Dedifferentiated amniotic fluid mesenchymal stem cell (primary cell): ENCODE measurements at regions not wholly inside any gene's neighbourhood (a gene's known extent, or its start where the extent isn't known, plus 50 kb on each side); places are given as distances from the start of the nearest gene placed in this dataset.
A peak's percentile ranks its signal among the peaks of the same experiment; 100 is the strongest.

ENCODE experiments used
- DNase-seq: peaks from one replicate; pipeline ENCODE4 v3.0.0-alpha.2; 2016; ENCODE audit errors: extremely low spot score

DNA sequence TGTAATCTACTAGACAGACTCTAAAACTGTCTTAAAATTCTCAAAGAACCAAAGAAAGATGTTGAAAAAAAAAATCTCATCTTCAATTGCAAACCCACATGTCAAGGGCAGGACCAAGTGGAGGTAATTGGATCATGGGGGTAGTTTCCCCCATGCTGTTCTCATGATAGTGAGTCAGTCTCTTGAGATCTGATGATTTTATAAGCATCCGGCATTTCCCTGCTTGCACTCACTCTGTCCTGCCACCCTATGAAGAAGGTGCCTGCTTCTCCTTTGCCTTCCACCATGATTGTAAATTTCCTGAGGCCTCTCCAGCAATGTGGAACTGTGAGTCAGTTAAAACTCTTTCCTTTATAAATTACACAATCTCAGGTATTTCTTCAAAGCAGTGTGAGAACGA, 257.0 kb downstream of the HHIPL2 start:
- DNase-seq: no peak

DNA sequence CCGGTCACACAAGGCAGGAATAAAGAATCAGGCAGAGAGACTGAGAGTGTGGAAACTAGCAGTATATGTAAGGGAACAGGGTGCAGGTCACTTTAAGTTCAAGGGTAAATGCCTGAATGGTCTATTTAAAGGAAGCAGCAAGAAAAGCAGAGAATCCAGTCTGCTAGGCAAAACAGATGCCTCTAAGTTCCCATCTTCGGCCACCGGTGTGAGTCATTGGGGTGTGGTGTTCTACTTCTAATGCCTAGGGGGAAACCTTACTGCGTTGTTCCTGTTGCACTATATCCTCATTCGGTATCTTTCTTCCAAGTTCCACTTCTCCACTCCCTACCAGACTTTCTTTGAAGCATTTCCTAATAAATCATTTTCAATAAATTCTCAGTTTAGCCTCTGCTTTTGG, 259.9 kb downstream of the HHIPL2 start:
- peak; percentile 45 for DNase-seq

DNA sequence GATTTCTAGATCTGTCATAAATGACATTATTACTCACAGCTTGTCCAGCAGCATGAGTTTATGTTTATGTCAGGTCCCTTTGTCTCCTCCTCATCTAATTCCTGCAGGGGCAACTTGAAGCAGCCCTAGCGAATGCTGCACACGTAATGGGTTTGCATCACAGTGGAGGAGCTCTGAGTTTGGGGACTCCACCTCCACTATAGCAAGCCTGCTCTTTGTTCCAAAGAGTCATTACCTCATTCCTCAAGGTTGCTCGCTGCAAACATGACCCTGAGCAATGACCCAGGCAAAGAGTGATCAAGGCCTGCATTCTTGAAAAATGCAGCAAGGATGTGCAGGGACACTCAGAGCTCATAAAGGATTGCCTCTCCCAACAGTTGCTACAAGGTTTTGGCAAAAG, 261.9 kb downstream of the HHIPL2 start:
- no peak for DNase-seq

DNA sequence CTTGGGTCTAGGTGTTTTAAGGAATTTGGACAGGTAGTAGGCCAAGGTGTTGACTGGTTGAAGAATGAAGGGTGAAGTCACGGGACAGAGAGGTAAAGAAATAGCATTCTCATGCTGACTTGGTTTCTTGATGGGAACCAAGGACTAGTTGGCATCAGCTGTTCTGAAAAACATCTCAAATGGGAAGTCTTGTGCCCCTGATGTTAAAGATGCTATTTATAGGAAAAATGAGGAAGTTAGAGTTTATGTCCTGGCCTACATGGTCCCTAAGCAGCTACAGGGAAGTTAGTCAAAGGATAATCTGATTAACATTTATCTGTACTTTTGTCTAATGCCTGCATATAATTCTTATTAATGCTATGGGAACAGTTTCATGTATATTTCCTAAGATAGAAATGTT, 262.4 kb downstream of the HHIPL2 start:
- no peak for DNase-seq

DNA sequence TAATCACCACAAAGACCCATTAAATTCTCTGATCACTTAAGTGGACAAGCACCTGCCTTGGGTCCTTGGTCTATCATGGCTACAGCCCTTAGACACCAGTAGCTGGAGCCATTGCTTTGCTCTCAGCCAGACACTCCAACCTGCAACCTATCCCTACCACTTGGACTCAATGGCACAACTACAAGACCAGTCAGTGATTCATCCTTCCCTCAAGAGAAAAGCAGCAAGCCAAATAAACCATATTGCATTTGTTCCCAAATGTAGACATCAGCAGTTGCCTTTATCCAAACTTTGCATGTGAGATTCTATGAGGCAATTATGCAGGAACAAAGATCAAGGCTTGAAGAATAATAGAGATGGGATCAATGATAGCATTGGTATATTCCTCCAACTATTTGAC, 263.4 kb downstream of the HHIPL2 start:
- DNase-seq: no peak

DNA sequence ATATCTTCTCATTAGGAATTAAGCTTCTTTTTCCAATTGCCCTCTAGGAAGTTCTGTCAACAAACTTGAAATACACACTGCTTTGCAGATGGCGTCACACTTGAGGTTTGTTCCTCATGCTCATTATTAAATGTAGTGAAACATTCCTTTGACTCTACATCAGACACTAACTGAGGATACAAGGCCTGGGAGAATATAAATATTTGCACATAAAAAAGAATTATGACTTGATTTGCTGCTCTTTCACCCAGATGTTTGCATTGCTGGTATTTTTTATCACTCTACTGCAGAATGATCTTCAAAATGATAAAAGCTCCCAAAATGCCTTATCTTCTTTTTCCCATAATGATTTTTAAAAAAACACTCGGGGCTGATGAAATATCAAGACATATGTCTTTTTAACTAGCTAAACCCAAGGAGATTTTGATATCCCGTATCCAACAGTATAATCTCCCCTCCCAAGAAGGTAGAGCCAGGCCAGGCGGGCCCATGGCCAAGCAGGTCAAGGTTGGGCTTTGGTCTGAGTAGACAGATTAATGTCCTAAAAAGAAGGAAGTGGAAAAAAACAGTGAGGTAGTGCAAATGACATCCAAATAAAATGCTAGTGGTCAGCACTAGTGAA, 264.6 kb downstream of the HHIPL2 start:
- peak; percentile 50 for DNase-seq

DNA sequence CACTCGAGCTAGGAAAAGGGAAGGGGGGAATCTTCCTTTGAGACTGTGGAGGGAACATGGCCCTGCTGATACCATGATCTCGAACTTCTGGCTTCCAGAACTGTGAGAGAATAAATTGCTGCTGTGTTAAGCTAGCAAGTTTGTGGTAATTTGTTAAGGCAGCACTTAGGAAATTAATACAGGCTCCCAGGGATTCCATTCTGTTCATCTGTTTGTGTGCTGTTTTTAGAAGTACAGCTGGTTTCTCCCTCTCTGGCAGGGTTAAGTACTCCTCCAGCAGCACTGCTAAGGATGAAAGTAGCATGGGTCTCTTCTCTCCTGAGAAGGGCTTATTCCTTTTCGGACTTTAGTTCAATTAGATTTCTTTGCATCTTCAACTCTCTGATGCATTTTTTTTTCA, 268.3 kb downstream of the HHIPL2 start:
- DNase-seq: no peak

DNA sequence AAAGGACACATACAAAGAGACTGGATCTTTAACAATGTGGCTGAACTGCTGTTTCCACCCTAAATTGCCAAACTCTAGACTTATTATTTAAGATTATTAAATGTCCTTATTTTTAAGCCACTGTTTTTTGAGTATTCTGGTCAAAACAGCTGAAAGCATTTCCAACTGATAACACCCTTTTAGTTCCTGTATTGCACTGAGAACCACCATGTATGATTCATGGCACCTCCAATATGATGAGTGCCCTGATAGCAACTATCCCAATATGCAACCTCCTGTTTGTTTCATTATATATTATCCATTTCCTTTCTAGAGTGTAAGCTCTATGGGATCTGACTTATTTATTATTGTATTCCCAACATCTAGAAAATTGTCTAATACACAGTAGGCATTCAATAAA, 269.4 kb downstream of the HHIPL2 start:
- no peak for DNase-seq

DNA sequence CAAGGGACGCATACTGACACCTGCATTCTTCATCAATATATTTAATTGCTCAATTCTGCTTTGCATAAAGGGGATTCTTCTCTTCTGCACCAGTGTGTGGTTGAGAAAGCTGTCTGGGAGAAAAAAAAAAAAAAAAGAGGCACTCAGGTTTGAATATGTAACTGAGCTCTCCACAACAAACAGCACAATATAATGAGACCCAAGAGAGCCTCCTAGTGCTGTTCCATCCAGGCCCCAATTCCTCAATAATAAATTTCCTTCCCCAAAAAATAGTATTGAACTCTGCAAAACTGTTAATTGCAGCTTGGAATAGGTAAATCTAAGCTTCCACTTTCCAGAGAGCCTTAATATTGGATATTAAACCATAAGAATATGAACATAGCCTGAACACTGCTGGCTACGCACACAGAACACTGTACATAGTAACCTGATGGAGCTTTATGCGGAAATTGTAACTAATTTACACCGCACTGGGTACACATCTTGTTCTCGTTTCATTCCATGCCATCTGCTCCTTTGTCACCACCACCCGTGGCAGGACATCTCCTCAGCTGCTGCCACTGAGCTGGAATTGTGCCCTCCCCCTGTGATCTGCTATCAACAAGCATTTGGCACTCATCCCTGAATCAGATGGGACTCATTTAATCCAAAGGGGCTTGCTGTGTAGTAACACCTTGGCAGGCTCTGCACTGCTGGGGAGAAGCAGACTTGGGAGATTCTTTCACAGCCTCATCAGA, 272.0 kb downstream of the HHIPL2 start:
- DNase-seq: no peak

DNA sequence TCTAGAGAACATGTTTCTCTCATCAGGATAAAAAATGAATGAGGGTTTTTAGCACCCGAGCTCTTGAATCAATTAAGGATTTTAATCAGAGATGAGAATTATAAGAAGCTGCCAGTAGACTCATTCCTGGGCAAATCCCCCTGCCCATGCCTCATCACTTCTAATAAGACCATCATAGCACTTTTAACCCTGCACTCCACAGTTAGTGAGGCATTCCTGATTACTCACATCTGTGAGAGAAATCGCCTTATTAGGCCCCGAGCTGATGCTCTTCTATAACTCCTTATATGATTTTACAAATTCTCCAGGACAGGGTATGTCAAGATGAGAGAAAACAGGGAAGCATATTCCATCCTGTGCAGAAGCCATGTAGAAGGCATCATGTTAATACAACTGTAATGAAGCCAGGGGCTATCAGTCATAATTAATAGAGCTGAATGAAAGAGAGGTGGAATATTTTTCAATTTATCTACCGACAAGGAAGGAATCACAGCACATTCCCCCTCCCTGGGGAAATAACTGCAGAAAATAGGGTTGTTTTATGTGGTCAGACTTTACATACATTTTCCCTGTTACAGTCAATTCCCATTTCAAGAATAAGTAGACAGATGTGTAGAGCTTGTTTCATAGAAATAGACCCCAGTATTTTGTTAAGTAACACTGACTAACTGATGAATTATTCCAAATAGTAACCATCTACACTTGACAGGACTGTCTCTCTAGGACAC, 272.7 kb downstream of the HHIPL2 start:
- no peak for DNase-seq

DNA sequence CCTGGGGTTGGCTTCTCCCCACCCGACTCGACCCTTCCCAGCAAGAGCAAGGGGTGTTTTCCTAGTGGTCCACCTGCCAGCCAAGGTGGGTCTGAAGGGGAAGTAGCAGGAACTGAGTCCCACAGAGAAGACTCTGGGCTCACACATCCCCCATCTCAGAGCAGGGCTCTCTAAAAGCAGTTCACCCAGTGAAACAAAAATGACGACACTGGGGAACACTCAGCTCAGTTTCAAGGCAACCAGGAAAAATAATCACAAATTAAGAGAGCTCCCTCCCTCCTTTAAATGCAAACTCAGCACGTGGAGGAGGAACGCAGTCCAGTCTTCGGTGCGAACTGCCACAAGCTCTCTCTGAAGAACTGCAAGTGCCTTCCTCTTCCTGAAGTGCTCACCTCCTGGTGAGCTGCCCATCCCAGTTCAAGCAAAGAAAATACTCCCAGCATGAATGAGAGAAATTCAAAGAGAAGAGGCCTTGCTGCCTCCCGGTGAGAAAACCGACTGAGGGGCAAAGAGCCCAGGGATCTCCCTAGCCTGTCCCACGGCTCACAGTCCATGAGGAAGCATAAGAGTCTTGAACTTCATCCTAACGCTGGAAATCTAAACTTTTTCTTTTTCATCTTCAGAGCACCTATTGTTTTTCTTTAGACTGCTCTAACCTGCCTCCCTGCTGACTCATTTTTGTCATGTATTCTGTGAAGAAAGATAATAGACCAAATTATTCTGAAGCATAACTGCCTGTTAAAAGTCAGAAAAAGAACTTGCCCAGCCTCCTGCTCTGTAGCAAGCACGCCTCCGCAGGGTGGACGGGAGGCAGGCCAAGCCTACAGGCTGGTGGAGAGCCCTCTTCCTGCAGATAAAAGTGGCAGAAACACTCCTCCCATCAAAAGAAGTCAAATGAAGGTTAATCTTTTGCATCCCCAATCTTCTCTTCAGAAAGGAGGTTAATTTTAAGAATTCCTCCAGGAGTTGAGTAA, 281.4 kb downstream of the HHIPL2 start:
- no peak for DNase-seq

DNA sequence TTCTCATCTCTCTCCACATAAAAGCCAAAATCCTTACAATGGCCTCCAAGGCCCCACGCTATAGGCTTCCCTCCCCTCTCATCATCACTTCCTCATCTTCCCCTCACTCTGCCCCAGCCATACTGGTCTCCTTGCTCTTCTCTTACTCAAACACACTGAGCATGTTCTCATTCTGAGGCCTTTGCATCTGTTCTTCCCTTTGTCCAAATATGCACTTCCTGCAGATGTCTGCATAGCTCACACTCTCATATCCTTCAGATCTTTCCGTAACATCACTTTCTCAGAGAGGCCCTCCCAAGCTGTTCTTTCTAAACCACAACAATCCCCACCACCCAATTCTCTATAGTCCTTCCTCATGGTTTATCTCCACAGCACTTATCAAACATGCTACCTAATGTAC, 284.1 kb downstream of the HHIPL2 start:
- DNase-seq: no peak

DNA sequence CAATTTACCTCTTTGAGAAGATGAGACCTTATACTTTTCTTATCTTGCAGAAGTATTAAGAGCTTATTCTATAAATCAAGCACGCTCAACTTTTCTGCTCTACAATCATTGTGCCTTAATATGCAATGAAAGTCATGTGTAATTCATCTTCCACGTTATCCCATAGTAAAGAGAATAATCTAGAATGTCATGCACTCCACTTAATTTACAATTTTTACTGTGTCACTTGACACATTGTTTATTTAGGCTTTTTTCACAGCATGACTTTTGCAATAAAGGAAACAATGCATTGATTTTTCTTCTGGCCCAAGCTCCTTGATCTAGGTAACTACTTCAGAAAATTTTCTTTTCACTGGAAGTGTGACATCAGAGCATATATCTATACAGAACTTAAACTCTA, 290.9 kb downstream of the HHIPL2 start:
- no peak for DNase-seq

DNA sequence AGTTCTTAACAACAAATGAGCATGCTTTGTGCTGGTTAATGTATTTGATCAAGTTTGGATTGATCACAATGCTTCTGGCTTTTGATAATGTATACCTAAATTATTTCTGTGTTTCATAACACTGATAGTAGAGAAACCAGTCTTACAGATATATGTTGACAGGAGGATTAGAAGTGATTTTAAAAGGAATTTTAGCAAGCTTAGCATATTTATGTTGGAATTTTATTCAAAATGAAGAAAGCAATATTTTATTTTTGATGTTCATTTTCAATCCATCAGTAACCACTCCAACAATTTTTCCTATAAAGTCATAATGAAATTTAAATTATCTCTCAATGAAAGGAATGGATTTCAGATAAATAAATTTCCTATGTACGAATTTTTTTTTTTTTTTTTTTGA, 291.8 kb downstream of the HHIPL2 start:
- no peak for DNase-seq

DNA sequence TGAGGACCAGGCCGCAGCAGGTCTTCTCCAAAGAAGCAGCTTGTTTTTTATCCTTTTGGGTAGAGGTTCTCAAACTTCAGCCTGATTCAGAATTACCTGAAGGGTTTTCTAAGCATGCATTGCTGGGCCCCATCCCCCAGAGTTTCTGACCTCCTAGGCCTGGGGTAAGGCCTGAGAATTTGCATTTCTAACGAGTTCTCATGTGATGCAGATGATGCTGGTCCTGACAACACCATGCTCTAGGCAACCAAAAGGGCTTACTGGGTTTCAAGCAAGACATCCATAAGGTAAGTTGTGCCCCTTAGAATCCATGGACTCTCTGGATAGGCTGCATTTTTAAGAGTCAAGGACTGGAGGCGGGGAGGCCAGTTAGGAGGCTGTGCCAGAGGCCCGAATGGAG, 295.1 kb downstream of the HHIPL2 start:
- DNase-seq: no peak

DNA sequence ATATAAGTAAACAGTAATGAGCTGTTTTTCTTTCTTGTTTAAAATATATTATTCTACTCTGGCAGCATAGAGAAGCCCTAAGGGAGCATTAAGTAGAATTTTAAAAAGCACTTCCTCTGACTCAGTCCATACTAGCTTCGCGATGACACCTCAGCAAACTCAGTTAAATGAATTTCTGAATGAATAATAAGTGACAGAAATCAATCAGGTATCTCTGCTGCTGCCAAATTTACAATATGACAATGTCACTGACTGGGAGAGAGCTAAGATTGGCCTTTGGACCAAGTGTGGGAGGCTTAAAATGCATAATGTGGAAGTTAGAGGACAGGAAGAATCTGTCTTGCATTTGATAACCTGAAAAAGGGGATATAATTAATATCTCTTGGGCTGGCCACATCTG, 296.1 kb downstream of the HHIPL2 start:
- no peak for DNase-seq

DNA sequence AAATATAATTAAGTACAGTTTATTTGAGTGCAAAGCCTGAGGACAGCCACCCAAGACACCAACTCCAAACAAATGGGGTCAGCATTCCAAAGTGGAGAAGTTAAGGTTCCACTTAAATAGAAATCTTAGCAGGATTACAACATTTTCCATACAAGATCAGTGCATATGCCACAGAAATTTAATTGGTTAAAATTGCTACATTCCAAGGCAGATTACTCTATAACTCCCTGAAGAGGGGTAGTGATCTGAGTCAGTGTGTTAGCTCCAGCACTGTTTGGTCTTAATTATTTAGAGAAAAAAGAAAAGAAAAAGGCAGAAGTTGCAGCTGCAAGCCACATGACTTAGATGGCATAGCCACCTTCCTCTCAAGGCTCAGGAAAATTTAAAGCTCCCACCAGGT, 297.5 kb downstream of the HHIPL2 start:
- DNase-seq: no peak

DNA sequence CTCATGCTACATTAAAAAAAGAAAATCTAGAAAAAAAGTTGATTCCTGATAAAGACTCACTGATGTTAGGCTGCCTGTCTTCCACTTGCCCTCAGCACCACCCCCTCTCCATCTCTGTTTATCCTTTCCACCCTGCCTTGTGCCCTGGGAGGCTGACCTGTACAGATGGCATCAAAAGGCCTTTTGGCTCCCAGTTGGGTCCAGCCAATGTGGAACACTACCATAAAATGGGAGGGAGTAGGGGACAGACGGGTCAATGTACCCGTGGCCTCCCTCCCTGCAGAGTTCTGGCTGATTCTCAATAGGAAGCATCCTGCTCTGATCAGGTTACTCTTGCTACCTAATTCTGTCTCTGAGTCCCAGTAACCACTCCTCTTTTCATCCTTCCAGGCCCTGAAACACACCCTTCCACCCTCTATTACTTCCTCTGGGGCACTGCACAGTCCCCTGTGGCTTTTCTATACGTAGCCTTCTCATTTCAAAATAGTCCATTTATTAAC, 300.0 kb downstream of the HHIPL2 start:
- DNase-seq: no peak

DNA sequence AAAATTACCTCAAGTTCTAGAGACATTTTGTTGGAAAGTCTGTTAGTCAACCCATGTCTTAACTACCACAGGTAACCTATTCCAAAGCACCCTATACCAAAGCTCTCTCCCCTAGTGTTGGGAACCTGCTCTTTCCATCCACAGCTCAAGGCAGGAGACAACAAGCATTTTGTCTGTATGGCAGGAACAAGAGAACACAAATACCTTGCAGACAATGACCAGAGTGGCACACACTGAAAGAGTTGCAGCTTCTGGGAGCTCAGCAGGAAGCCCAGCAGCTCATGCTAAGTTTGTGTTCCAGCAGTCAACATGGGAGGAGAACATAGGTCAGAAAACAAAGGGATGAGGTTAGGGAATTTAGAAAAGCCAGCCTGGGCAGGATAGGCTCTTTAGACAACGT, 300.8 kb downstream of the HHIPL2 start:
- no peak for DNase-seq

DNA sequence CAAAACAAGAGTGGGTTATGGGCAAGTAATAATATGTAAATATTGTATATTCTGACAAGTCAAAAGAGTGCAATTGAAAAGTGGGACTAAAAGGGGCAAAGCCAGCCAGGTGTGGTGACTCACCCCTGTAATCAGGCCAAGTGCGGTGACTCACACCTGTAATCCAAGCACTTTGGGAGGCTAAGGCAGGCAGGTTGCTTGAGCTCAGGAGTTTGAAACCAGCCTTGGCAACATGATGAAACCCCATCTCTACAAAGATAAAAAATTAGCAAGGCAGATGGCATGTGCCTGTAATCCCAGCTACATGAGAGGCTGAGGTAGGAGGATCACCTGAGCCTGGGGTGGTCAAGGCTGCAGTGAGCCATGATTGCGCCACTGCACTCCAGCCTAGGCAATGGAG, 304.0 kb downstream of the HHIPL2 start:
- DNase-seq: no peak

DNA sequence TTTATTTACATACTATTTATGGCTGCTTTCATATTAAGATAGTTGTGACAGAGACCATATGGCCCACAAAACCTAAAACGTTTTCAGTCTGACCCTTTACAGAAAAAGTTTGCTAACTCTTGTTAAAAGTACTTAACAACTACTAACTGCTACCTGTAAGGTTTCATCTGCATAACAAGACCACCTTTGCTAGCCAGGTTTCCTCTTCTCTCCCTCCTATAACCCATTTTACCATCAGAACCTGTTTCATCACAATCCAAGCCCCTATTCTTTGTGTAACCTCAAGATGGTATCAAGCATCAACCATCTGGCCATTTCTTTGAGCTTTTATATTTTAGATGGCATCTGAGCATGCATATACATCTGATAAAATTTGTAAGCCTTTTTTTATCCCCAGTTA, 305.4 kb downstream of the HHIPL2 start:
- no peak for DNase-seq

DNA sequence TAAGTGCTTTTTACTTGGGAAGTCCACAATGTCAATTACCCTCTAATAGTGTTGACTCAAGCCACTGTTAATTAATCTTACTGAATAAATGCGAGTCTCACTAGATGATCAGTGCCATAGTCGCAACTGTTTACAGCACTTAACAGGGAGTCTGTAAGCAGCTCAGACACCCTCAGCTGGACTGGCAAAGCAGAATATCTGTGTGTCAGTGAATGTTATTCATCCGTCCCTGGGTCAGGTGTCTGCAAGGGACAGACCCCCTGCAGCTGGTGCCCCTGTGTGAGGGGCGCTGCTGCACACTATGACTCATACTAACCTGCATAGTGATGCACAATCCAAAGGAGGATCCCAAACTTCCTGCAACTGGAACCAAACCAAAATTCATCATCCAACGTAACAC, 306.5 kb downstream of the HHIPL2 start:
- no peak for DNase-seq
